ENCODE measurements at regions not wholly inside any gene's neighbourhood (a gene's known extent, or its start where the extent isn't known, plus 50 kb on each side); places are given as distances from the start of the nearest gene placed in this dataset.

DNA sequence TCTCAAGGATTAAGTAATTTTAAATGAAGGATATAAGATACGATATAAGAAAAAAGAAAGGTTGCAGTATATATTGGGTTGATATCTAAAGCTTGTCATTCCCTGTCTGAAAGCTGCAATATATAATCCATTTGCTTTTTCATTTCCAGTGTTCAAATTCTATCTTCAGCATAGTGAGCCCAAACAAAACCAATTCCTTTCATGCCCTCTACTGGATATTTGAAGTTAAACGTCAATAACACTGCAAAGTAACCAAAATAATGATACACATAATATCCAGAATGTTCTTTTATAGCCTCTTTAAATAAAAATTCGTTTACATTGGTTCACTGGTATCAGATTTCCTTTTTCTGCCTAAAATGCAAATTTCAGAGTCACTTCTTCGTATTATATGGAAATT lies 64.5 kb upstream of the DAAM1 start:
- TF ChIP-seq BACH2 (CRISPR knock-in tag; IDR thresholded peaks at IDR 0.05; ENCODE audit: borderline replicate concordance) (no peak), ZNF8 (CRISPR knock-in tag; IDR thresholded peaks at IDR 0.05) (no peak), ZNF565 (CRISPR knock-in tag; conservative IDR thresholded peaks at IDR 0.05; ENCODE audit: low read depth) (no peak), SNAI2 (CRISPR knock-in tag; IDR thresholded peaks at IDR 0.05) (no peak), ZFP3 (CRISPR knock-in tag; IDR thresholded peaks at IDR 0.05) (no peak), ZC3H10 (CRISPR knock-in tag; IDR thresholded peaks at IDR 0.05) (no peak), RARB (CRISPR knock-in tag; IDR thresholded peaks at IDR 0.05) (no peak), ARNTL (CRISPR knock-in tag; IDR thresholded peaks at IDR 0.05; ENCODE audit: borderline replicate concordance, low read depth) (no peak), OSR1 (CRISPR knock-in tag; IDR thresholded peaks at IDR 0.05) (no peak), ISL1 (CRISPR knock-in tag; IDR thresholded peaks at IDR 0.05) (no peak), ZNF70 (CRISPR knock-in tag; IDR thresholded peaks at IDR 0.05) (no peak)
- TF ChIP-seq, protein P1, sequence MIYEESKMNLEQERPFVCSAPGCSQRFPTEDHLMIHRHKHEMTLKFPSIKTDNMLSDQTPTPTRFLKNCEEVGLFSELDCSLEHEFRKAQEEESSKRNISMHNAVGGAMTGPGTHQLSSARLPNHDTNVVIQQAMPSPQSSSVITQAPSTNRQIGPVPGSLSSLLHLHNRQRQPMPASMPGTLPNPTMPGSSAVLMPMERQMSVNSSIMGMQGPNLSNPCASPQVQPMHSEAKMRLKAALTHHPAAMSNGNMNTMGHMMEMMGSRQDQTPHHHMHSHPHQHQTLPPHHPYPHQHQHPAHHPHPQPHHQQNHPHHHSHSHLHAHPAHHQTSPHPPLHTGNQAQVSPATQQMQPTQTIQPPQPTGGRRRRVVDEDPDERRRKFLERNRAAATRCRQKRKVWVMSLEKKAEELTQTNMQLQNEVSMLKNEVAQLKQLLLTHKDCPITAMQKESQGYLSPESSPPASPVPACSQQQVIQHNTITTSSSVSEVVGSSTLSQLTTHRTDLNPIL (CRISPR knock-in tag; IDR thresholded peaks at IDR 0.05; ENCODE audit: low read depth), result no peak
- TF ChIP-seq, protein P2, sequence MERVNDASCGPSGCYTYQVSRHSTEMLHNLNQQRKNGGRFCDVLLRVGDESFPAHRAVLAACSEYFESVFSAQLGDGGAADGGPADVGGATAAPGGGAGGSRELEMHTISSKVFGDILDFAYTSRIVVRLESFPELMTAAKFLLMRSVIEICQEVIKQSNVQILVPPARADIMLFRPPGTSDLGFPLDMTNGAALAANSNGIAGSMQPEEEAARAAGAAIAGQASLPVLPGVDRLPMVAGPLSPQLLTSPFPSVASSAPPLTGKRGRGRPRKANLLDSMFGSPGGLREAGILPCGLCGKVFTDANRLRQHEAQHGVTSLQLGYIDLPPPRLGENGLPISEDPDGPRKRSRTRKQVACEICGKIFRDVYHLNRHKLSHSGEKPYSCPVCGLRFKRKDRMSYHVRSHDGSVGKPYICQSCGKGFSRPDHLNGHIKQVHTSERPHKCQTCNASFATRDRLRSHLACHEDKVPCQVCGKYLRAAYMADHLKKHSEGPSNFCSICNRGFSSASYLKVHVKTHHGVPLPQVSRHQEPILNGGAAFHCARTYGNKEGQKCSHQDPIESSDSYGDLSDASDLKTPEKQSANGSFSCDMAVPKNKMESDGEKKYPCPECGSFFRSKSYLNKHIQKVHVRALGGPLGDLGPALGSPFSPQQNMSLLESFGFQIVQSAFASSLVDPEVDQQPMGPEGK (CRISPR knock-in tag; IDR thresholded peaks at IDR 0.05; ENCODE audit: borderline replicate concordance), result no peak
- TF ChIP-seq, protein P3, sequence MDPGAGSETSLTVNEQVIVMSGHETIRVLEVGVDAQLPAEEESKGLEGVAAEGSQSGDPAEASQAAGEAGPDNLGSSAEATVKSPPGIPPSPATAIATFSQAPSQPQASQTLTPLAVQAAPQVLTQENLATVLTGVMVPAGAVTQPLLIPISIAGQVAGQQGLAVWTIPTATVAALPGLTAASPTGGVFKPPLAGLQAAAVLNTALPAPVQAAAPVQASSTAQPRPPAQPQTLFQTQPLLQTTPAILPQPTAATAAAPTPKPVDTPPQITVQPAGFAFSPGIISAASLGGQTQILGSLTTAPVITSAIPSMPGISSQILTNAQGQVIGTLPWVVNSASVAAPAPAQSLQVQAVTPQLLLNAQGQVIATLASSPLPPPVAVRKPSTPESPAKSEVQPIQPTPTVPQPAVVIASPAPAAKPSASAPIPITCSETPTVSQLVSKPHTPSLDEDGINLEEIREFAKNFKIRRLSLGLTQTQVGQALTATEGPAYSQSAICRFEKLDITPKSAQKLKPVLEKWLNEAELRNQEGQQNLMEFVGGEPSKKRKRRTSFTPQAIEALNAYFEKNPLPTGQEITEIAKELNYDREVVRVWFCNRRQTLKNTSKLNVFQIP (CRISPR knock-in tag; IDR thresholded peaks at IDR 0.05; ENCODE audit: borderline replicate concordance, low read depth), result no peak
- ATAC-seq, result peak; percentile 71

DNA sequence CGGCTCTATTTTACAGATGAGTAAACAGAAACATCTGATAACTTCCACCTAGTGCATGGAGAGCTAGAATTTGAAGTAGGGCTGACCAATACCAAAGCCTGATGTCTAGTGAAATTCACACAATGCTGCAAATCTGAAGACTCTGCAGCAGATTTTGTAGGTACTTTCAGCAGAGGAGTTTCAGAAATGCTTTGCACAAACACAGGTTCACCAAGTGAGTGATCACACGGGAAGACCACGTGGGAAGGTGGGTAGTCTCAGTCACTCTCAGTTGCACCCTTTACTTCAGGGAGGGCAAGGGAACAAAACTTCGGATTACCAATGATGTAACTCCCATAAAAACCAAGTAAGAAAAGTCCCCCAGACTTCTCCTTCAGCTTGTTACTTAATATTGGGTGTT lies 63.3 kb upstream of the DAAM1 start:
- TF ChIP-seq PPARA (CRISPR knock-in tag; IDR thresholded peaks at IDR 0.05; ENCODE audit: borderline replicate concordance) (no peak), RARB (CRISPR knock-in tag; IDR thresholded peaks at IDR 0.05) (no peak), ZFP30 (CRISPR knock-in tag; IDR thresholded peaks at IDR 0.05) (no peak), CSDC2 (CRISPR knock-in tag; IDR thresholded peaks at IDR 0.05) (no peak), SNAI2 (CRISPR knock-in tag; IDR thresholded peaks at IDR 0.05) (no peak), ZNF8 (CRISPR knock-in tag; IDR thresholded peaks at IDR 0.05) (no peak)
- TF ChIP-seq, protein P2 (CRISPR knock-in tag; IDR thresholded peaks at IDR 0.05; ENCODE audit: borderline replicate concordance), result no peak
- TF ChIP-seq, protein P4, sequence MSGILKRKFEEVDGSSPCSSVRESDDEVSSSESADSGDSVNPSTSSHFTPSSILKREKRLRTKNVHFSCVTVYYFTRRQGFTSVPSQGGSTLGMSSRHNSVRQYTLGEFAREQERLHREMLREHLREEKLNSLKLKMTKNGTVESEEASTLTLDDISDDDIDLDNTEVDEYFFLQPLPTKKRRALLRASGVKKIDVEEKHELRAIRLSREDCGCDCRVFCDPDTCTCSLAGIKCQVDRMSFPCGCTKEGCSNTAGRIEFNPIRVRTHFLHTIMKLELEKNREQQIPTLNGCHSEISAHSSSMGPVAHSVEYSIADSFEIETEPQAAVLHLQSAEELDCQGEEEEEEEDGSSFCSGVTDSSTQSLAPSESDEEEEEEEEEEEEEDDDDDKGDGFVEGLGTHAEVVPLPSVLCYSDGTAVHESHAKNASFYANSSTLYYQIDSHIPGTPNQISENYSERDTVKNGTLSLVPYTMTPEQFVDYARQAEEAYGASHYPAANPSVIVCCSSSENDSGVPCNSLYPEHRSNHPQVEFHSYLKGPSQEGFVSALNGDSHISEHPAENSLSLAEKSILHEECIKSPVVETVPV (CRISPR knock-in tag; IDR thresholded peaks at IDR 0.05), result no peak
- no peak for ATAC-seq

DNA sequence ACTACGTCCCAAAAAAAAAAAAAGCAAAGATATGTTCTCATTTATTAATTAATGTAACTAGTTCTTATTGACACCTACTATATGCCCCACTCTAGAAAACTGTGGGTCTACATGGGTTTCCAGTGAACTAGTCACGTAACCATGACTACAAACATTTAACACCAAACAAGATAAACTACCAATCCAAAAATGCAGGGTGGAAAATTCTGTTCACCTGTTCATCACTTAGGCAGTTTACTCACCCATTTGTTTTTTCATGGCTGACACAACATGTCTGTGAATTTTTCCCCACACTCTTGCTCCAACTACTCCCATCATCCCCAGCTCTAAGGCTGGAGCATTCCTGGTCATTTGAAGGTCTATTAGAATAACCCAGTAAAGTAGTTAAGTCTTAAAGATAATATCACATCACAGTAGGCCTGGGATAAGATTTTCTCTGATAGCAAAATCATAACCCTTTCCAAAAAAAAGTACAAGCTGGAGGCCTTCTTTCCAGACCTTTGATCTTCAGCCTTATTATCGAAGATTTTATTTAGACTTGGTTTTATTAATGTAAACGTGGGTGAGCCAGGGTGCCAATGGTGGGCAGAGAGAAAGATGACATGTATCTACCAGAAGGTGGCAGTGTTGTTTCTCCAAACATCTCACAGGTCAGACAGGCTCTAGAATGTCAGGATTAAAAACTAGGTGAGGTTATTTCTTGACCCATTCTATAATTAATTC lies 61.6 kb upstream of the DAAM1 start:
- peak; percentile 96 for ATAC-seq
- no peak for TF ChIP-seq ARNTL (CRISPR knock-in tag; IDR thresholded peaks at IDR 0.05; ENCODE audit: borderline replicate concordance, low read depth)
- no peak for TF ChIP-seq ZNF565 (CRISPR knock-in tag; conservative IDR thresholded peaks at IDR 0.05; ENCODE audit: low read depth)
- TF ChIP-seq, protein P3 (CRISPR knock-in tag; IDR thresholded peaks at IDR 0.05; ENCODE audit: borderline replicate concordance, low read depth), result no peak
- TF ChIP-seq ZFP30 (CRISPR knock-in tag; IDR thresholded peaks at IDR 0.05), result no peak
- TF ChIP-seq GLIS3 (CRISPR knock-in tag; IDR thresholded peaks at IDR 0.05), result no peak
- TF ChIP-seq, protein P2 (CRISPR knock-in tag; IDR thresholded peaks at IDR 0.05; ENCODE audit: borderline replicate concordance), result no peak
- TF ChIP-seq ZNF70 (CRISPR knock-in tag; IDR thresholded peaks at IDR 0.05), result no peak
- TF ChIP-seq, protein P5, sequence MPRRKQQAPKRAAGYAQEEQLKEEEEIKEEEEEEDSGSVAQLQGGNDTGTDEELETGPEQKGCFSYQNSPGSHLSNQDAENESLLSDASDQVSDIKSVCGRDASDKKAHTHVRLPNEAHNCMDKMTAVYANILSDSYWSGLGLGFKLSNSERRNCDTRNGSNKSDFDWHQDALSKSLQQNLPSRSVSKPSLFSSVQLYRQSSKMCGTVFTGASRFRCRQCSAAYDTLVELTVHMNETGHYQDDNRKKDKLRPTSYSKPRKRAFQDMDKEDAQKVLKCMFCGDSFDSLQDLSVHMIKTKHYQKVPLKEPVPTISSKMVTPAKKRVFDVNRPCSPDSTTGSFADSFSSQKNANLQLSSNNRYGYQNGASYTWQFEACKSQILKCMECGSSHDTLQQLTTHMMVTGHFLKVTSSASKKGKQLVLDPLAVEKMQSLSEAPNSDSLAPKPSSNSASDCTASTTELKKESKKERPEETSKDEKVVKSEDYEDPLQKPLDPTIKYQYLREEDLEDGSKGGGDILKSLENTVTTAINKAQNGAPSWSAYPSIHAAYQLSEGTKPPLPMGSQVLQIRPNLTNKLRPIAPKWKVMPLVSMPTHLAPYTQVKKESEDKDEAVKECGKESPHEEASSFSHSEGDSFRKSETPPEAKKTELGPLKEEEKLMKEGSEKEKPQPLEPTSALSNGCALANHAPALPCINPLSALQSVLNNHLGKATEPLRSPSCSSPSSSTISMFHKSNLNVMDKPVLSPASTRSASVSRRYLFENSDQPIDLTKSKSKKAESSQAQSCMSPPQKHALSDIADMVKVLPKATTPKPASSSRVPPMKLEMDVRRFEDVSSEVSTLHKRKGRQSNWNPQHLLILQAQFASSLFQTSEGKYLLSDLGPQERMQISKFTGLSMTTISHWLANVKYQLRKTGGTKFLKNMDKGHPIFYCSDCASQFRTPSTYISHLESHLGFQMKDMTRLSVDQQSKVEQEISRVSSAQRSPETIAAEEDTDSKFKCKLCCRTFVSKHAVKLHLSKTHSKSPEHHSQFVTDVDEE (CRISPR knock-in tag; IDR thresholded peaks at IDR 0.05), result no peak
